Chondrocyte (in vitro differentiated cells): ENCODE measurements at regions not wholly inside any gene's neighbourhood (a gene's known extent, or its start where the extent isn't known, plus 50 kb on each side); places are given as distances from the start of the nearest gene placed in this dataset.
A peak's percentile ranks its signal among the peaks of the same experiment; 100 is the strongest.

Experiments
- DNase-seq: peaks from one replicate; pipeline ENCODE4 v3.0.0; 2021; ENCODE audit warnings: mixed read lengths, low spot score
- H3K27ac Mint-ChIP-seq: one replicate; pipeline ENCODE4 v1.8.0; 2021; ENCODE audit warnings: mild to moderate bottlenecking, moderate library complexity, mixed read lengths; ENCODE audit not compliant: unreplicated experiment
- H3K27me3 Mint-ChIP-seq: 2 replicates; pipeline ENCODE4 v1.8.0; 2021; ENCODE audit warnings: low read depth, mixed read lengths
- H3K36me3 Mint-ChIP-seq: 2 replicates; pipeline ENCODE4 v1.8.0; 2021; ENCODE audit warnings: low read depth, mixed read lengths
- H3K4me1 Mint-ChIP-seq: 2 replicates; pipeline ENCODE4 v1.8.0; 2021; ENCODE audit warnings: low read depth, mild to moderate bottlenecking, mixed read lengths
- H3K4me3 Mint-ChIP-seq: one replicate; pipeline ENCODE4 v1.8.0; 2021; ENCODE audit warnings: mild to moderate bottlenecking, moderate library complexity, mixed read lengths; ENCODE audit not compliant: unreplicated experiment
- H3K9me3 Mint-ChIP-seq: 2 replicates; pipeline ENCODE4 v1.8.0; 2021; ENCODE audit warnings: low read depth, mixed read lengths
- TF ChIP-seq, protein P1 (sequence below): fragments of 200-600 bp; sonication (generic); IDR thresholded peaks from 2 replicates; pipeline ENCODE4 v1.5.0; 2021; ENCODE audit warnings: antibody characterized with exemption, mild to moderate bottlenecking, moderate library complexity

DNA sequence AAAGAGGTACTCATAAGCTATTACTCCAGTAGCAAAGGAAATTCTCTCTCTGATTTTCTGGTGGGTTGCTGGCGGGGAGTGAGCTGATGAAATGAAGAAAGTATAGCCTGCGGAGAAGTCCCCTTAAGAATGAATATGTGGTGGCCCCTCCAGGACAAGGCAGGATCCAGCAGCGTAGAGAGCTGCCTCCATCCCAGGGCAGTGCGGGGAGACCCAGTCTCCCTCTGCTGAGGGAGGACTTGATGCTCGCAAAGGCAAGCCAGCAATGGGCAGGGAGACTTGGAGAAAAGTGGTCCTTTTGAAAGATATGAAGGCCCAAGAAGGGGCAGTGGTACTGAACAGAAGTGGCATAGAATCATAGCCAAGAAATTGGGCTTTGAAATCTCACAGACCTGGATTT, 106.0 kb upstream of the SLC44A3 start:
- no peak for DNase-seq
- H3K27ac Mint-ChIP-seq: no peak overlapping the region
- peaks cover 18% of the 10 kb centered on the region for H3K4me1 Mint-ChIP-seq

GRCh38 chr1:94713472-94714141, 106.5 kb upstream of the SLC44A3 start:
- DNase-seq: no peak
- no peak overlapping the region for H3K4me3 Mint-ChIP-seq
- TF ChIP-seq, protein P1, sequence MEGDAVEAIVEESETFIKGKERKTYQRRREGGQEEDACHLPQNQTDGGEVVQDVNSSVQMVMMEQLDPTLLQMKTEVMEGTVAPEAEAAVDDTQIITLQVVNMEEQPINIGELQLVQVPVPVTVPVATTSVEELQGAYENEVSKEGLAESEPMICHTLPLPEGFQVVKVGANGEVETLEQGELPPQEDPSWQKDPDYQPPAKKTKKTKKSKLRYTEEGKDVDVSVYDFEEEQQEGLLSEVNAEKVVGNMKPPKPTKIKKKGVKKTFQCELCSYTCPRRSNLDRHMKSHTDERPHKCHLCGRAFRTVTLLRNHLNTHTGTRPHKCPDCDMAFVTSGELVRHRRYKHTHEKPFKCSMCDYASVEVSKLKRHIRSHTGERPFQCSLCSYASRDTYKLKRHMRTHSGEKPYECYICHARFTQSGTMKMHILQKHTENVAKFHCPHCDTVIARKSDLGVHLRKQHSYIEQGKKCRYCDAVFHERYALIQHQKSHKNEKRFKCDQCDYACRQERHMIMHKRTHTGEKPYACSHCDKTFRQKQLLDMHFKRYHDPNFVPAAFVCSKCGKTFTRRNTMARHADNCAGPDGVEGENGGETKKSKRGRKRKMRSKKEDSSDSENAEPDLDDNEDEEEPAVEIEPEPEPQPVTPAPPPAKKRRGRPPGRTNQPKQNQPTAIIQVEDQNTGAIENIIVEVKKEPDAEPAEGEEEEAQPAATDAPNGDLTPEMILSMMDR: no peak
- no peaks in the 10 kb centered on the region for H3K9me3 Mint-ChIP-seq
- no peaks in the 10 kb centered on the region for H3K27me3 Mint-ChIP-seq
- H3K27ac Mint-ChIP-seq: peak overlapping the region; percentile 57
- H3K4me1 Mint-ChIP-seq: peaks cover 21% of the 10 kb centered on the region
- H3K36me3 Mint-ChIP-seq: peaks cover 5% of the 10 kb centered on the region

More for the DNA sequence above, 106.0 kb upstream of the SLC44A3 start:
- Mint-ChIP-seq H3K27me3 (no peaks in the 10 kb centered on the region), H3K9me3 (no peaks in the 10 kb centered on the region), H3K4me3 (no peak overlapping the region), H3K36me3 (peaks cover 5% of the 10 kb centered on the region)
- TF ChIP-seq, protein P1: no peak

DNA sequence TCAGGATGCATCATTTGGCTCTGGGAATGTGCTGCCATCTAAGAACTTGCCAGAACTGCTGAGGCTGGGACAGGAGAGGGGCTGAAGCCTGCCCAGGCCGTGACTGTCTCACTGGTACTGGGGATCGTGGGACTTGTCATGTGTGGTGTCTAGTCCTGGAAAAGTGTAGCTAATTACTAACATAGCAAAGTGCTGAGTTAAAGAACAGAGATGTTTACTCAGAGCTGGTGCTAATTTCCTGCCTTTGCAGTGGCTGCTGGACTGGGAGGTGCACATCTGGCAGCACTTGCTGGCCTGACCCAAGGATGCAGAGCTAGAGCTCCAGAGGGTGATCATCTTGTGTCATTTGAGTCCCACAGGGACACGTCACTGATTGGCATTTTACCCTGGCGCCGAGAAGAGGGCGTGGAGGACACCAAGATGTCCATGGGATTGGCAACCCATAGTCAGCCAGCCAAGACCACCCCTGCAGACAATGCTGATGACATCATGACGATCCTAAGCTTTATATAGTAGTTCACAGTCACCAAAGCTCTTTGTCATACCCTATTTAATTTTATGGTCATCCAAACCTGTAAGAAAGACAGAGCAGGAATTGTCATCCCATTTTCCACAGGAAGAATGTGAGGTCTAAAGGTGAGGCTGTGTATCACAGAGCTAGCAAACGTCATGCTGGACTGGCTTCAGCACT, 110.1 kb upstream of the SLC44A3 start:
- Mint-ChIP-seq H3K36me3 (peaks cover 3% of the 10 kb centered on the region), H3K27ac (no peak overlapping the region), H3K27me3 (no peaks in the 10 kb centered on the region), H3K4me3 (no peak overlapping the region), H3K9me3 (no peaks in the 10 kb centered on the region), H3K4me1 (peaks cover 43% of the 10 kb centered on the region)
- DNase-seq: no peak
- TF ChIP-seq, protein P1: no peak

DNA sequence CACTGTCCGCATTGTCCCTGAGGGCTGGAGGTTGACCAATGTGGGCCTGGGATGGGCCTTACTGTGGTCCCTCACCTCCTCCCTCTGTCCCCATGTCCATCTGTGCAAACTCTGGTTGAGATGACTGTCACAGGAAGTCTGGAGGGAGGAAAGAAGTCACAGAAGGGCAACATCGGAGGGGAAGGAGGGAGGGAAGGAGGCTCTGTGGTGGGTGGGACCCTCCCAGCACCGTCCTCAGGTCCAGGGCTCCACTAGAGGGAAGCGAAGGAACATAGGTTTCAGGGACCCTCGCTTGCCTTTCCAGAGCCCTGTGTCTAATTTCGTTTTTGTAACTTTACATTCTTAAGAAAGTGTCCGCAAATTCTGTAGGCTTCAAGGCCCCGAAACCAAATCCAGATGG, 111.3 kb upstream of the SLC44A3 start:
- Mint-ChIP-seq H3K27me3 (no peaks in the 10 kb centered on the region), H3K4me3 (no peak overlapping the region), H3K27ac (peak overlapping the region; percentile 27)

DNA sequence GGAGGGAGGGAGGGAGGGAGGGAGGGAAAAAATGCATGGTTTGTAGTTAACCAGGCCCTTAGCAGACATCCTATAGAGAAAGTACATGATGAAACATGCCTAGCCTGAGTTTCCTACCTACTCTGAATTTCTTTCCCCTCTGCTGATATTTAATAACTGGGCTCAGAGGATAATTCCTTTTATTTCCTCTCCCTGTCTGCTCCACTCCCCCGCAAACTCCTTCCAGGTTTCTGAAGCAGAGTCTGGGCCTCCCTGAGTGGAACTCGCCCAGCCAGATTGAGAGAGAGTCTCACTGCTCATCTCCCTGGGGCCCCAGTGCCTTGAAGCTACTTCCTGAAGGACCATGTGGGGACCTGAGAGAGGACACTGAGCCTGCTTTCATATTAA, 111.9 kb upstream of the SLC44A3 start:
- no peaks in the 10 kb centered on the region for H3K9me3 Mint-ChIP-seq
- peaks cover 3% of the 10 kb centered on the region for H3K36me3 Mint-ChIP-seq
- H3K27ac Mint-ChIP-seq: no peak overlapping the region
- DNase-seq: no peak
- H3K4me3 Mint-ChIP-seq: no peak overlapping the region
- TF ChIP-seq, protein P1: no peak
- peaks cover 37% of the 10 kb centered on the region for H3K4me1 Mint-ChIP-seq
- no peaks in the 10 kb centered on the region for H3K27me3 Mint-ChIP-seq

More for the DNA sequence above, 111.3 kb upstream of the SLC44A3 start:
- TF ChIP-seq, protein P1: no peak
- Mint-ChIP-seq H3K4me1 (peaks cover 42% of the 10 kb centered on the region), H3K9me3 (no peaks in the 10 kb centered on the region), H3K36me3 (peaks cover 3% of the 10 kb centered on the region)
- no peak for DNase-seq
